Esophagus squamous epithelium (tissue), 4 donors: ENCODE measurements at regions not wholly inside any gene's neighbourhood (a gene's known extent, or its start where the extent isn't known, plus 50 kb on each side); places are given as distances from the start of the nearest gene placed in this dataset.

Source experiments
- CTCF ChIP-seq, 6 experiments: fragments of 450-650 bp in 4 of 6; fragments of 200-600 bp in 2 of 6; sonication (generic) in 2 of 6; IDR thresholded peaks; one replicate each; pipeline ENCODE4 v1.5.1; 2016 to 2019; ENCODE audit warnings: antibody characterized with exemption in 6 of 6, mild to moderate bottlenecking in 4 of 6, moderate library complexity in 4 of 6
- POLR2A ChIP-seq, 4 donors: fragments of 450-650 bp; IDR thresholded peaks; one replicate each; pipeline ENCODE4 v1.6.1; 2017; ENCODE audit warnings: antibody characterized with exemption in 4 of 4, mild to moderate bottlenecking in 4 of 4, moderate library complexity in 3 of 4

- TF ChIP-seq POLR2A (IDR thresholded peaks at IDR 0.05) (no peak), CTCF (IDR thresholded peaks at IDR 0.05) (no peak)
Measured at GRCh38 chr12:92412856-92413255, 267.2 kb upstream of the BTG1 start.
